Ishikawa (cell line): ENCODE measurements at regions not wholly inside any gene's neighbourhood (a gene's known extent, or its start where the extent isn't known, plus 50 kb on each side); places are given as distances from the start of the nearest gene placed in this dataset.

Experiments used
- CEBPB ChIP-seq: IDR thresholded peaks from 2 replicates; pipeline ENCODE4 v1.6.1; 2012
- CREB1 ChIP-seq: IDR thresholded peaks from 2 replicates; pipeline ENCODE4 v1.6.1; 2012; ENCODE audit warnings: low read depth
- EGR1 ChIP-seq: IDR thresholded peaks from 2 replicates; pipeline ENCODE4 v1.6.1; 2012
- EP300 ChIP-seq: IDR thresholded peaks from 2 replicates; pipeline ENCODE4 v1.6.1; 2012; ENCODE audit warnings: borderline replicate concordance
- FOXM1 ChIP-seq: IDR thresholded peaks from 2 replicates; pipeline ENCODE4 v1.6.1; 2012; ENCODE audit warnings: low read depth, borderline replicate concordance
- NFIC ChIP-seq: IDR thresholded peaks from 2 replicates; pipeline ENCODE4 v1.6.1; 2012
- RAD21 ChIP-seq: IDR thresholded peaks from 2 replicates; pipeline ENCODE4 v1.6.1; 2012; ENCODE audit warnings: low read depth
- REST ChIP-seq: IDR thresholded peaks from 2 replicates; pipeline ENCODE4 v1.6.1; 2012; ENCODE audit warnings: low read depth, mild to moderate bottlenecking
- TAF1 ChIP-seq: IDR thresholded peaks from 2 replicates; pipeline ENCODE4 v1.6.1; 2012; ENCODE audit warnings: low read depth, mild to moderate bottlenecking
- TCF12 ChIP-seq: IDR thresholded peaks from 2 replicates; pipeline ENCODE4 v1.6.1; 2012; ENCODE audit warnings: low read depth
- TEAD4 ChIP-seq: IDR thresholded peaks from 2 replicates; pipeline ENCODE4 v1.6.1; 2012
- USF1 ChIP-seq: IDR thresholded peaks from 2 replicates; pipeline ENCODE4 v1.6.1; 2012
- YY1 ChIP-seq: IDR thresholded peaks from 2 replicates; pipeline ENCODE4 v1.6.1; 2012; ENCODE audit warnings: low read depth
- ZBTB7A ChIP-seq: IDR thresholded peaks from 2 replicates; pipeline ENCODE4 v1.6.1; 2012; ENCODE audit warnings: low read depth
- TF ChIP-seq, protein P1 (sequence below): IDR thresholded peaks from 2 replicates; pipeline ENCODE4 v1.6.1; 2012

GRCh38 chr11:131231317-131231940, 139.0 kb upstream of the NTM start:
- TF ChIP-seq YY1 (no peak), EGR1 (no peak), FOXM1 (no peak), TCF12 (no peak), ZBTB7A (no peak), USF1 (no peak), TAF1 (no peak), CREB1 (no peak), RAD21 (no peak), NFIC (no peak), REST (no peak), CEBPB (no peak), TEAD4 (no peak), EP300 (no peak)
- TF ChIP-seq, protein P1, sequence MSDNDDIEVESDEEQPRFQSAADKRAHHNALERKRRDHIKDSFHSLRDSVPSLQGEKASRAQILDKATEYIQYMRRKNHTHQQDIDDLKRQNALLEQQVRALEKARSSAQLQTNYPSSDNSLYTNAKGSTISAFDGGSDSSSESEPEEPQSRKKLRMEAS, result no peak

DNA sequence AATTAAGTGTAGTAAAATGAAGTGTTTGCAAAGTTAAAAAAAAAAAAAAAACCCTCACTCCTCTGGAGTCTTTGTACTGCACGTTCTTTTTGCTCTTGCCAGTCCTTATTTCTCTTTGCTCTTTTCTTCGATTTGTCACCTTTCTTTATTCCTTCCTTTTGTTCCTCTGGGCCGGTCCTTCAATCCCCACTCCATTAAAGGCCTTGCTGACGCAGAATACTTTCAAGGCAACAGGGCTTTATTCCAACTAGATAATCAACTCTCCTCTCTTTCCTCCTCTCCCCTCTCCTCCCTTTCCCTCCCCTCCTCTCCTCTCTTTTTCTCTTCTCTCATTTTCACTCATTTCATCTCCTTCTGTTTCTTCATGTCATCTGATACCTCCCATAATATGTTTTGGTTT, 138.2 kb upstream of the NTM start:
- TF ChIP-seq EGR1 (no peak), EP300 (no peak), TCF12 (no peak)
- TF ChIP-seq, protein P1, result no peak

DNA sequence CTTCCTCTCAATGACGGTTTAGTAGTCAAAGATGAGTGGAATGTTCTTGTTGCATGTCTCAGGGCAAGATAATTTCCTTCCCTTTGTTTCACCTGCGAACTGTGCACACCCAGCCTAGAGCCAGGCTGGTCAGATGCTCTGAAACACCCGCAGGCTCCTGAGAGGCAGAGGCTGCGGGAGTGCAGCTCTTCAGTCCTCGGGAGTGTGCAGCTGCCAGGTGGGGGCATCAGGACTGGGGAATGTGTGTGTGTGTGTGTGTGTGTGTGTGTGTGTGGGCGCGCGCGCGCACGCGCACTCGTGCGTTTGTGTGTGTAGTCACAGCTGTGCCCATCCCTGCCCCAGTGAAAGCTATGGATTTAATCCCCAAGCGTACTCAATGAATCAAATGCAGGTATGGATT, 136.2 kb upstream of the NTM start:
- TF ChIP-seq TCF12 (no peak), NFIC (no peak), EGR1 (no peak), FOXM1 (no peak), CEBPB (no peak), TEAD4 (no peak), REST (no peak), TAF1 (no peak), CREB1 (no peak), EP300 (no peak), ZBTB7A (no peak), YY1 (no peak), RAD21 (no peak), USF1 (no peak)
- TF ChIP-seq, protein P1, result no peak

GRCh38 chr11:131235328-131236298, 134.8 kb upstream of the NTM start:
- TF ChIP-seq TEAD4 (no peak), CREB1 (no peak), USF1 (no peak), NFIC (no peak), YY1 (no peak), FOXM1 (no peak), RAD21 (no peak), TCF12 (no peak), REST (no peak), CEBPB (no peak), EP300 (no peak)
